ENCODE measurements at regions not wholly inside any gene's neighbourhood (a gene's known extent, or its start where the extent isn't known, plus 50 kb on each side); places are given as distances from the start of the nearest gene placed in this dataset.

- DNase-seq (ENCODE audit: low spot score): no peak
- TF ChIP-seq CTCF (IDR thresholded peaks at IDR 0.05): no peak
- TF ChIP-seq POLR2A (IDR thresholded peaks at IDR 0.05): no peak
- no peak for TF ChIP-seq POLR2AphosphoS5 (IDR thresholded peaks at IDR 0.05)
- WGBS: 54% methylated on average over 8 of the region's 8 CpGs
- Histone ChIP-seq H3K27me3 (replicated peaks; ENCODE audit: insufficient read depth) (no peaks in the 10 kb centered on the region), H3K27ac (no peak overlapping the region), H3K9me3 (no peaks in the 10 kb centered on the region), H3K36me3 (no peaks in the 10 kb centered on the region), H3K4me1 (replicated peaks) (no peaks in the 10 kb centered on the region), H3K4me3 (no peak overlapping the region)
- intact Hi-C loops (cut with DNase I): no loop called here
Measured at GRCh38 chr12:107523775-107524535, 161.6 kb upstream of the PWP1 start.

GRCh38 chr12:107525063-107525718 lies 160.4 kb upstream of the PWP1 start:
- DNase-seq (ENCODE audit: low spot score): no peak
- TF ChIP-seq POLR2A (IDR thresholded peaks at IDR 0.05): no peak
- no peak for TF ChIP-seq CTCF (IDR thresholded peaks at IDR 0.05)
- no peak for TF ChIP-seq POLR2AphosphoS5 (IDR thresholded peaks at IDR 0.05)
- H3K36me3 ChIP-seq: no peaks in the 10 kb centered on the region
- intact Hi-C loops (cut with DNase I): no loop called here
- WGBS: 83% methylated on average over 8 of the region's 8 CpGs
- H3K27ac ChIP-seq: no peak overlapping the region
- H3K9me3 ChIP-seq: no peaks in the 10 kb centered on the region
- H3K27me3 ChIP-seq (replicated peaks; ENCODE audit: insufficient read depth): no peaks in the 10 kb centered on the region
- H3K4me1 ChIP-seq (replicated peaks): no peaks in the 10 kb centered on the region
- H3K4me3 ChIP-seq: no peak overlapping the region

GRCh38 chr12:107525719-107526554 lies 159.7 kb upstream of the PWP1 start:
- Histone ChIP-seq H3K4me1 (replicated peaks) (no peaks in the 10 kb centered on the region), H3K27ac (no peak overlapping the region), H3K36me3 (no peaks in the 10 kb centered on the region), H3K27me3 (replicated peaks; ENCODE audit: insufficient read depth) (no peaks in the 10 kb centered on the region), H3K4me3 (no peak overlapping the region), H3K9me3 (no peaks in the 10 kb centered on the region)
- 59% methylated on average over 8 of the region's 8 CpGs for WGBS
- intact Hi-C loops (cut with DNase I): no loop called here
- no peak for TF ChIP-seq CTCF (IDR thresholded peaks at IDR 0.05)
- DNase-seq (ENCODE audit: low spot score): no peak

GRCh38 chr12:107526555-107527180 lies 158.9 kb upstream of the PWP1 start:
- intact Hi-C loops (cut with DNase I): no loop called here
- Histone ChIP-seq H3K36me3 (no peaks in the 10 kb centered on the region), H3K4me3 (no peak overlapping the region), H3K9me3 (no peaks in the 10 kb centered on the region), H3K27me3 (replicated peaks; ENCODE audit: insufficient read depth) (no peaks in the 10 kb centered on the region), H3K27ac (no peak overlapping the region), H3K4me1 (replicated peaks) (no peaks in the 10 kb centered on the region)
- TF ChIP-seq POLR2AphosphoS5 (IDR thresholded peaks at IDR 0.05) (no peak), CTCF (IDR thresholded peaks at IDR 0.05) (no peak), POLR2A (IDR thresholded peaks at IDR 0.05) (no peak)
- 95% methylated on average over 3 of the region's 3 CpGs for WGBS
- no peak for DNase-seq (ENCODE audit: low spot score)
